GM12872 (cell line): ENCODE measurements at regions not wholly inside any gene's neighbourhood (a gene's known extent, or its start where the extent isn't known, plus 50 kb on each side); places are given as distances from the start of the nearest gene placed in this dataset.

ENCODE experiments used
- TF ChIP-seq, protein P1 (sequence below): IDR thresholded peaks from 3 replicates; pipeline ENCODE4 v1.5.1; 2011; ENCODE audit warnings: low read depth, mild to moderate bottlenecking, low read length, moderate library complexity; ENCODE audit not compliant: insufficient read depth

DNA sequence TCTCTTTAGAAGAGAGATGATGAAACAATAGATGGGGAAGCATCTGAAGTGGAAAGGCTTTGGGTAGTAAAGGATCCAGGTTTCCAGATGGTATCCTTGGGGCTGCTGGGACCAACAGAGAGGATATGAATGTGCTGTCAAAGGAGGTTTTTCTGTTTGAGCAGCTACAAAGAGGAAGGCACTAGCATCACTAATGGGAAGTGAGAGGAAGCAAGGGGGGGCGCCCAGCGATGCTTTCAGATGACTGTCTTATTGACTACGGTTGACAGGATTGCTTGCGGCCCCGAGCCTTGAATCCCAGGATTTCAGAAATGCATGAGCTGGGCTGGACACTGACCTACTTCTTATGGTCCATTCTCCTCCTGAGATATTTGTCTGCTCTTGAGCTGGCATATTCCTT, 103.8 kb upstream of the GALNT15 start:
- TF ChIP-seq, protein P1, sequence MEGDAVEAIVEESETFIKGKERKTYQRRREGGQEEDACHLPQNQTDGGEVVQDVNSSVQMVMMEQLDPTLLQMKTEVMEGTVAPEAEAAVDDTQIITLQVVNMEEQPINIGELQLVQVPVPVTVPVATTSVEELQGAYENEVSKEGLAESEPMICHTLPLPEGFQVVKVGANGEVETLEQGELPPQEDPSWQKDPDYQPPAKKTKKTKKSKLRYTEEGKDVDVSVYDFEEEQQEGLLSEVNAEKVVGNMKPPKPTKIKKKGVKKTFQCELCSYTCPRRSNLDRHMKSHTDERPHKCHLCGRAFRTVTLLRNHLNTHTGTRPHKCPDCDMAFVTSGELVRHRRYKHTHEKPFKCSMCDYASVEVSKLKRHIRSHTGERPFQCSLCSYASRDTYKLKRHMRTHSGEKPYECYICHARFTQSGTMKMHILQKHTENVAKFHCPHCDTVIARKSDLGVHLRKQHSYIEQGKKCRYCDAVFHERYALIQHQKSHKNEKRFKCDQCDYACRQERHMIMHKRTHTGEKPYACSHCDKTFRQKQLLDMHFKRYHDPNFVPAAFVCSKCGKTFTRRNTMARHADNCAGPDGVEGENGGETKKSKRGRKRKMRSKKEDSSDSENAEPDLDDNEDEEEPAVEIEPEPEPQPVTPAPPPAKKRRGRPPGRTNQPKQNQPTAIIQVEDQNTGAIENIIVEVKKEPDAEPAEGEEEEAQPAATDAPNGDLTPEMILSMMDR = no peak

GRCh38 chr3:16071206-16071605, 103.3 kb upstream of the GALNT15 start:
- TF ChIP-seq, protein P1 = no peak

DNA sequence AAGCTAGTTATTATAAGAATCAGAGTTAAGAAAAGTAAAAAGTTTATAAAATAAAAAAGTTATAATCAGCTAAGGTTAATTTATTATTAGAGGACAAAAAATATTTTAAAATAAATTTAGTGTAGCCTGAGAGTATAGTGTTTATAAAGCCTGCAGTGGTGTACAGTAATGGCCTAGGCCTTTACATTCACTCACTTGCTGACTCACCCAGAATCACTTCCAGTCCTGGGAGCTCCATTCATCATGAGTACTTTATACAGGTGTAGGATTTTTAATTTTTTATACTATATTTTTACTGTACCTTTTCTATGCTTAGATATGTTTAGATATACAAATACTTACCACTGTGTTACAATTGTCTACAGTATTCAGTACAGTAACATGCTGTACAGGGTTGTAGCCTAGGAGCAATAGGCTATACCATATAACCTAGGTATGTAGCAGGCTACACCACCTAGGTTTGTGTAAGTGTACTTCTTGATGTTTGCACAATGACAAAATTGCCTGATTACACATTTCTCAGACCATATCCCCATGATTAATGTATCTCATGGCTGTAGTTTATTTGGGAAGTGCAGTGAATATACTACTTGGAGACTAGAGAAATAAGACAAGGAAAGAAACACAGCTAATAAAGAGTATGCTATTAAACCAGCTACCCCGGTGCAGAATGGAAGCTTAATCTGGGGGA, 101.9 kb upstream of the GALNT15 start:
- TF ChIP-seq, protein P1 = no peak

- TF ChIP-seq, protein P1 = no peak
Measured at GRCh38 chr3:16073203-16073602, 101.3 kb upstream of the GALNT15 start.

GRCh38 chr3:16075647-16076046, 98.8 kb upstream of the GALNT15 start:
- TF ChIP-seq, protein P1 = no peak

DNA sequence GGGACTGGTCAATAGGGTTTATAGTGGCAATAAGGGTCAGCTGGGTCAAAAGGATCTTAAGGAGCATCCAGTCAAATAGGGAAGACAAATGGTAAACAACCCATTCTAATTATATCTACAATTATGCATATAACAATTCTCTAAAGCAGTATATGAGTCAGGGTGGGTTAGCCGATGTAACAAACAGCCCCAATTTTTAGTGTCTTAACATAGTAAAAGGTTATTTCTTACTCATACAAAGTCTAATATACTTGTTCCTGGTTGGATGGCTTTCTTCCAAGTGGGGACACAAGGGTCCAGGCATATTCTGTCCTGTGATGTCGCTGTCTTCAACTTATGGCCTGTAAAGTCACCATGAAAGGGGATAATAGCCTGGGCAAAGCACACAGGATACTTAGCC, 97.9 kb upstream of the GALNT15 start:
- TF ChIP-seq, protein P1 = no peak

DNA sequence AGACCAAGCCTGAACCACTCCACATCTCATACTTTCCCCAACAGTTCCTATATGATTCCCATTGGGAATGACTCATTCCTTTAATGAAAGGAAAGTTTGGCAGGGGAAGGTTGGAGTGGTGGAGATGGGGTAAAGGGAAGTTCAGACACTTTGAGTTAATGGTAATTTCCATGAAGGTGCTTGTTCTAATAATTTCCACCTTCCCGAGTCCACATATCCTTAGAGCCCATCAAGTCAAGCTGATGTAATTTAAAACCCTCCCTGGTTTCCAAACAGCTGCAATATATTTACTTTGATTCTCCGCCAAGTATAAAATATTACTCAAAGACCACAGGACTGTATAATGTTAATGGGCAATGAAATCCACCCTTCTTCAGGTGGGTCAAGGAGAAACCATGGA, 95.0 kb upstream of the GALNT15 start:
- TF ChIP-seq, protein P1 = no peak
